NCI-H187 treated with DMSO at 0.1 percent for 48 hours (cell line): ENCODE measurements at regions not wholly inside any gene's neighbourhood (a gene's known extent, or its start where the extent isn't known, plus 50 kb on each side); places are given as distances from the start of the nearest gene placed in this dataset.
"Not testable (repeated sequence)": the region's sequence is repeated elsewhere in the genome, so short reads cannot be mapped to it uniquely, and the experiment has no call there.

Experiments used
- DNase-seq: peaks from one replicate; lab custom pipeline; 2025; lab: John Stamatoyannopoulos, UW

GRCh38 chr5:166602271-166602670 lies 1689.2 kb upstream of the WWC1 start:
- no peak for DNase-seq

GRCh38 chr5:166617507-166617906 lies 1673.9 kb upstream of the WWC1 start:
- no peak for DNase-seq

- DNase-seq, result no peak
Observed at GRCh38 chr5:166618526-166618925, 1672.9 kb upstream of the WWC1 start.

- no peak for DNase-seq
Observed at GRCh38 chr5:166624573-166624972, 1666.9 kb upstream of the WWC1 start.

- no peak for DNase-seq
Observed at GRCh38 chr5:166625210-166625865, 1666.1 kb upstream of the WWC1 start.

GRCh38 chr5:166637295-166637694 lies 1654.2 kb upstream of the WWC1 start:
- no peak for DNase-seq

- no peak for DNase-seq
Observed at GRCh38 chr5:166639151-166639550, 1652.3 kb upstream of the WWC1 start.

GRCh38 chr5:166640136-166640535 lies 1651.3 kb upstream of the WWC1 start:
- DNase-seq, result not testable (repeated sequence)

GRCh38 chr5:166648736-166649135 lies 1642.7 kb upstream of the WWC1 start:
- DNase-seq, result no peak

- no peak for DNase-seq
Observed at GRCh38 chr5:166649676-166650075, 1641.8 kb upstream of the WWC1 start.

- DNase-seq, result no peak
Observed at GRCh38 chr5:166651234-166651633, 1640.2 kb upstream of the WWC1 start.

- no peak for DNase-seq
Observed at GRCh38 chr5:166671811-166672210, 1619.6 kb upstream of the WWC1 start.

GRCh38 chr5:166672431-166672830 lies 1619.0 kb upstream of the WWC1 start:
- no peak for DNase-seq

GRCh38 chr5:166677891-166678290 lies 1613.6 kb upstream of the WWC1 start:
- no peak for DNase-seq

- no peak for DNase-seq
Observed at GRCh38 chr5:166679331-166679730, 1612.1 kb upstream of the WWC1 start.

- no peak for DNase-seq
Observed at GRCh38 chr5:166695326-166695725, 1596.1 kb upstream of the WWC1 start.

GRCh38 chr5:166708291-166708690 lies 1583.2 kb upstream of the WWC1 start:
- no peak for DNase-seq

GRCh38 chr5:166709691-166710090 lies 1581.8 kb upstream of the WWC1 start:
- DNase-seq, result no peak

GRCh38 chr5:166710271-166710670 lies 1581.2 kb upstream of the WWC1 start:
- no peak for DNase-seq

GRCh38 chr5:166712447-166713185 lies 1578.8 kb upstream of the WWC1 start:
- no peak for DNase-seq

- DNase-seq, result no peak
Observed at GRCh38 chr5:166713295-166713694, 1578.2 kb upstream of the WWC1 start.

GRCh38 chr5:166716856-166717492 lies 1574.5 kb upstream of the WWC1 start:
- no peak for DNase-seq

- no peak for DNase-seq
Observed at GRCh38 chr5:166719991-166720390, 1571.5 kb upstream of the WWC1 start.
